ENCODE measurements at regions not wholly inside any gene's neighbourhood (a gene's known extent, or its start where the extent isn't known, plus 50 kb on each side); places are given as distances from the start of the nearest gene placed in this dataset.

DNA sequence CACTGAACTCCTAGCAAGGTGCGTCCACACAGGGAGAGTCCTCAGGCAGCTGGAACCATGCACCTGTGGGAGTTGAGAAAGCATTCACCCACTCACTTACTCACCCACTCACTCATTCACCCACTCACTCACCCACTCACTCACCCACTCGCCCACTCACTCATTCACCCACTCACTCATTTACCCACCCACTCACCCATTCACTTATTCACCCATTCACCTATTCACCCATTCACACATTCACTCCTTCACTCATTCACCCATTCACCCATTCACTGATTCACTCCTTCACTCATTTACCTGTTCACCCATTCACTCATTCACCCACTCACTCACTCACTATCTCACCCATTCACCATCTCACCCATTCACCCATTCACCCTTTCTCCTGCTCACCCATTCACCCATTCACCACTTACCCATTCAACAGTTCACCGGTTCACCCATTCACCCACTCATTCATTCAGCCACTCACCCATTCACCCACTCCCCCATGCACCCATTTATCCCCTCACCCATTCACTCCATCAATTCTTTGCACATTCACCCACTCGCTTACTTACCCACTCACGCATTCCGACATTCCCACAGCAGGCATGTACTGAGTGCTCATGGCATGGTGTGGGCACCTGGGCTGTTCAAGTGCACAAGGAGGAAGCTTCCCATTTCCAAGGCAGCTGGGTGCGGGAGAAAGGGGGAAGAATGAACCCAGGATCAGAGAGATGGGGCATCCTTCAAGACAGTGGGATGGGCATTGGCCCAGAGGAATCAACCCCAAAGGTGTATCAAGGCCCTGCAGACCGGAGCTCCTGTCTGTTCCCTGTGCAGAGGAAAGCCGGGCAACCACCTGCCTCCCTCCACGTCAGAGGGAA, 135.2 kb upstream of the C14orf180 start:
- no peak for DNase-seq

DNA sequence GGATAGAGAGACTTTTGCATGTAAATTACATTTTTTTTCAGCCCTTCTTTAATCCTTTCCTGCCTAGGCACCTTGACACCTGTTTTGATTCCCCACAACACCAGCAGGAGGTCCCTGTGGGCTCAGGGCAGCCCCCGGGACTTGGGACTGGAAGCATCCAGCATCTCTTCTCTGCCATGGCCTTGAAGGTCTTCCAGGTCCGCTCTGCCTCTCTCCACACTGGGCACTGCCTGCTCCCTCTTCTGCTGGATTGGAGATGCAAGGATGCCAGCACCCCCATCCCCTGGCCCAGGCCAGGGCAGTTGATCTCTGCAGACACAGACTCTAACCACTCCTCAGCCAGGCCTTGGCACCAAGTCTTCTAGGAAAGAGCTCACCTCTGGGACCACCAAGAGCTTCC, 134.5 kb upstream of the C14orf180 start:
- DNase-seq, result no peak

DNA sequence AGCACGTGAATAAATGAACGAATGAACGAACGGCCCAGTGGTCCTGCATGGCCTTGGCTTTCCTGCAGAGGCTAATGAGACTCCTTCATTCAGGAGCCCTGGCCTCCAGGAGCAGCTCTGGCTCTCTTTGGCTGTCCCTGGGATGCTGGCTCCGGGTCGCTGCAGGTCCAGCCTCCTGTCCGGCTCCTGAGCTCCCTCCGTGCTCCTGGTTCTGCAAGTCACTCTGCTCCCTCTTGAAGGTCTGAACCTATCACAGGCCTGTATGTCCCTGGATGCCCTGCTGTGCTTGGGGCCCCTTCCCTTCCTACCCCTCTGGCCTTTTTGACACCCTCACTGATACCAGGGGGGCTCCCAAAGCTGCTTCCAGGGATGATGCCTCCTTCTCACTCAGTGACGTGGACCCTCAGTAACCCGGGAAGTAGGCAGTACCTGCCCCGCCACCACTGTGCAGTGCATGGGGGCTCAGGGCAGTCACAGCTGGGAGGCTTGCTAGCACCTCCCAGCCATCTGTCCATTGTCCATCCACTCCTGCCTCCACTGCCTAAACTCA, 133.7 kb upstream of the C14orf180 start:
- no peak for DNase-seq

DNA sequence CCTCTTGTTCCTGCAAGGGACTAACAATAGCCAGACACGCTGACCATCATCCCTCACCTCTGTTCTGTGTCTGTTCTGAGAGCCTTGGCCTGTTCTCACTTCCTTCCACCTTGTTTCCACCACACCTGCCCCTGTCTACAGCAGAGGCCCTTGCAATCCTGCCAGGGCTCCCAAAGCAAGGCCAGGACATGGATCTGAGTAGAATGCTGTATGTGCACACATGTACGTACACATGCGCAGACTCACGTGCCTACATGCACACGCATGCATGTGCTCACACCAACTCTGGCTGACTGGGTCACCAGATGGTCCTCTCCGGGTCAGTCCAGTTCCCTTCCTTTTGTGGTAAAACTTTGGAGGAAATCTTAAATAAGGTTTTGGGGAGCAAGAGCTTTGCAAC, 133.0 kb upstream of the C14orf180 start:
- no peak for DNase-seq

DNA sequence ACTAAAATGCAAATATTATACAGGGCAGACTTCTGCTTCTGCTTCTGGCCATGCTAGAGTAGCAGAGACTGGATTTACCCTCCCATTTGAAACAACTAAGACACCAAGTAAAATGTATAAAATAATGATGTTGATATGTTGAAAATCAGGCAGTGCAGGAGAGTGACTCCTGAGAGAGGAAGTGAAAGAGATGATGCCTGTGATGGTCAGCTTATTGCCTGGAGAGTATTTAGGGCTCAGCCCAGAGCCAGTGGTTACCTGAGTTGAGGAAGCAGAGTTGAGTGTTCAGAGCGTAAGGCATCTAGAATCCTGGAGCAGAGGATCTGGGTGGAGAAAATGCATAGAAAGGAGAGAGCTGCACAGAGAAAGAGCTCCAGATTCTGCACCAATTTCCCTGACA, 131.8 kb upstream of the C14orf180 start:
- DNase-seq, result no peak

DNA sequence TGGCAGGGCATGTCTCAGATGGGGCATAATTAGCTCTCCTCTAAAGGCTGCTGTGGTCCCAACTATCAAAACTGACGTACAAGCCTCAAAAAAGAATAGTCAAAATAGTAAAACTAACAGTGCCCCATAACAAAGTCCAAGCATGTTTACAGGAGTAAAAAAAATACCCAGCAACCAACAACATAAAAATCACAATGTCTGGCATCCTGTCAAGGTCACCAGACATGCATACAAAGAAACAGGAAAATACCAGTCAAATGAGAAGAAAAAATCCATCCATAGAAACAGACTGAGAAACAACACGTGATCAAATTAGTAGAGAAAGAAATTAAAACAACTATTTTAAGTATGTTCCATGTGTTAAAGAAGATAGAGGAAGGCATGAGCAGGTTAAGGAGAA, 131.2 kb upstream of the C14orf180 start:
- no peak for DNase-seq

DNA sequence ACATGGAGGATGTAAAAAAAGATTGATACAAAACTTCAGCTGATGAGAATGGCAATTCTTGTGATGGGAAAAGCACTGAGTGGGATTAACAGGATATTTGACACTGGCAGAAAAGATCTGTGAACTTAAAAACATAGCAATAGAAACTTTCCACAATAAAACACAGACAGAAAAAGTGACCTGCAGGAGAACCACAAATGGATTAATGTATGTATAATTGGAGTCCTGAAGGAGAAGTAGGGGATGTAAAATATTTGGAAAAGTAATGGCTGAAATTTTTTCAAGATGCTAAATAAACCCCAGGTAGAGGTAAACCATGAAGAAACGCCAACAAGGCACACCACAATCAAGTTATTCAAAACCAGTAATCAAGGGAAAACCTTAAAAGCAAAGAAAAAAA, 130.8 kb upstream of the C14orf180 start:
- DNase-seq, result no peak

DNA sequence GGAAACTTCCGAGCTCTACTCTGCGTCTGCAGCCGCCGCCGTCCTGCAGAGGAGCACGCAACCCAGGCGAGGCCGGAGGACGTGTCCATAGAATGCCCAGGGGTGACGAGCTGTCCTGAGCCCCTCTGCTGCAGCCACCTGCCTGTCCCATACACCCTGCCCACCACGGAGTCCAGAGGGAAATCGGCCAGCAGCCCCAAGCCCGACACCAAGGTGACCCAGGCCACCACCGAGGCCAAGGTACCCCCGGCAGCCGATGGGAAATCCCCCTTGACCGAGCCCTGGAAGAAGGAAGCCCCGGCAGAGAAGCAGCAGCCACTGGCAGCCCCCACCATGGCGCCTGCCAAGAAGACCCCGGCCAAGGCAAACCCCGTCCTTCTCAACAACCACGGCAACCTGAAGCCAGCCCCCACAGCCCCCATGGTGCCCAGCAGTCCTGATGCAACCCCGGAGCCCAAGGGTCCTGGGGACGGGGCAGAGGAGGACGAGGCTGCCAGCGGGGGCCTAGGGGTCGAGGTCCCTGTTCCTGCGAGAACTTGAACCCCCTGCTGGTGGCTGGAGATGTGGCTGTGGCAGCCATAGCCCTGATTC, 128.7 kb upstream of the C14orf180 start:
- DNase-seq, result no peak

DNA sequence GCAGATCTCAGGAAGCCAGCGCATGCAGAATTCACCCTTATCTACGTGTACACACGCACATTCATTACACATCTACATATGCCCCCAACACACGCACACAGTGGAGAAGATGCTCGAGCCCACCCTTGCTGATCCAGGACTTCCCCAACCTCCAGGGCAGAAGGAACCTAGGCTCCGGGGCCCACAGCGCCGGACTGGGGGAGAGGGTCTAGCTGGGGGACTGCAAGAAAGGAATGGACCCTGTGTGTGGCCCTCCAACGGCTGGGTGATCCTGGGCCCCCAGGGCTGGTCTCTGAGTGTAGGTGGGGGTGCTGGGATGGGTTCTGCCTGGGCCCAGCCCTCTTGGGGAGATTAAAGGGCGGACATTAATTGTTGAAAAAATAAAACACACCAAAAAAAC, 128.1 kb upstream of the C14orf180 start:
- DNase-seq, result no peak

DNA sequence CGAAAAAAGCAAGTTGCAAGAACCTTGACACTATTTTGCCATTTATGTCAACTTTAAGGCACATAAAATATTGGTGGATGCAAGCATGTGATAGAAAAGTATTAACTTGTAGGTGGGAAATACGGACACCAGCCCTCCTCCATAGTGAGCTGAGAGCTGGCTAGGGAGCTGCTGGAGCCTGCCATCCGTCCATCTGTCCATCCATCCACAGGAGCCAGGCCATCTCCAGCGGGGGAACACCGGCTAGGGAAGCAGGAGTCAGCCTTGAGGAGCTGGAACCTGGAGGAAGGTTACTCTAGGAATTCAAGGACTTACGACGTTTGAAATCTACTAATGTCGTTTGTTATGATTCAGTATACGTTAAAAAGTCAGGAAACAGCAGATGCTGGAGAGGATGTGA, 120.7 kb upstream of the C14orf180 start:
- no peak for DNase-seq

DNA sequence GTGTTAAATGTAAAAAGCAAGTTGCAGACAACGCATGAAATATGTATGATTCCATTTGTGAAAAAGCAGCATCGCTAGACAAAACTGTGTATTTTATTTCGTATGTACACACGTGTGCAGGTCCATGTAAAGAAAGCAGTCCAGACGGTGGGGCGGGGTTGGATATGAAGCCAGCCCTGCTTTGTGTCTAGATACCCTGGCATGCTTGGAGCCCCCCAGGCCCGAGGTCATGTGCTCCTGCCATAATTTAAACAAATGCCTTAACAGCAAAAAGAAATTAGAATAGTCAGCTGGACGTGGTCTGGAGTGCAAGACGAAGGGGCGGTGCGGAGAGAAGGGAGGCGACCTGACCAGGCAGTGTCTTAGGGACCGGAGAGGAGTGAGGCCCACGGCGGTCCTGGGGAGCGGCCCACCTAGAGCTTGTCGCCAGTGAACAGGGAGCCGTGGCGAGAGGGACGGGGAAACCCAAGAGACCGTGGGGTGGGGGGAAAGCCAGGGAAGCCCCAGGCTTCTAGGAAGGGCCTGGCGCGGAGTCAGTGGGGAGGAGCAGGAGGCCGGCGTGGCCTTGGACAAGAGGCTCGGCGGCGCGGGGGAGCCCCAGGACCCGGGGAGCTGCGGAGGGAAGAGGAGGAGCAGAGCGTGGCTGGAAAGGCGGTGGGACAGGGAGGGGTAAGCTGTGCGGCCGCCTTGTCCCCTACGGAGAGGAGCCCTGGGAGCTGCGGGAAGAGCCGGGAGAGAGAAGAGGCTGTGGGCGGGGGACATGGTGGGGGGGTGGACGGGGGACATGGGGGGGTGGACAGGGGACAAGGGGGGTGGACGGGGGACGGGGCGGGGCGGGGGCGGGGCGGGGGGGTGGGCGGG, 118.5 kb upstream of the C14orf180 start:
- DNase-seq, result no peak

DNA sequence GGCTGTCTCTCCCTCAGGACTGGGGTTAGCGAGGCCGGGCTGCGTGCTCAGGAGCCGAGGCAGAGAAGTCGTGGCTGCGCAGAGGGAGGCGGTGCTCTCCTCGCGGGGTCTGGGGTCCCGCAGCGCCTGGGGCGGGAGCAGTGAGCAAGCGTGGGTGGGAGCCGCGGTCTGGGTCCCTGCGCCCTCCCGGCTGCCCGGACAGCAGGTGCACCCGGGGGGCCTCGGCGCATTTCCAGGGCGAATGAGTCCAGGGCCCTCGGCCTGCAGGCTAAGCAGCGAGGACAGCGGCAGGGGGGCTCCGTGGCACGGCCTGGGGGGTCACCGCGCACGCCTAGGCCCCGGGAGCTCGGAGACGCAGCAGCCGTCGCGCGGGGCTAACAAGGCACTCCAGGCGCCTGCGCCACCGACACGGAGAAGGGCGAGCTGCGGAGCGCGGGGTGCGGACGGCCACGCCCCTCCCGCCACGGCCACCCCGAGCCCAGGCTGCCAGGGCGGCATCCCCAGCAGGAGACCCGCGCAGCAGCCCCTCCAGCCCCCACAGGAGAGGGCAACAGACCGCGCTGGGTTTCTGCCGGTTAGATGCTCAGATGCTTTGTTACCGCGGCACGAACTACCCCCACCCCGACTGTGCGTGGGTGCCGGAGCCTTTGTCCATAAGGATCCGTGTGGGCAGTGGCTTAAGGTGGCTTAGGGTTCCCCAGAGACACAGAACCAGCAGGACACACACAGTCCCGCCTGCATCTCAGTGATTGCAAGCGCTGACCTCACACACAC, 117.7 kb upstream of the C14orf180 start:
- no peak for DNase-seq

DNA sequence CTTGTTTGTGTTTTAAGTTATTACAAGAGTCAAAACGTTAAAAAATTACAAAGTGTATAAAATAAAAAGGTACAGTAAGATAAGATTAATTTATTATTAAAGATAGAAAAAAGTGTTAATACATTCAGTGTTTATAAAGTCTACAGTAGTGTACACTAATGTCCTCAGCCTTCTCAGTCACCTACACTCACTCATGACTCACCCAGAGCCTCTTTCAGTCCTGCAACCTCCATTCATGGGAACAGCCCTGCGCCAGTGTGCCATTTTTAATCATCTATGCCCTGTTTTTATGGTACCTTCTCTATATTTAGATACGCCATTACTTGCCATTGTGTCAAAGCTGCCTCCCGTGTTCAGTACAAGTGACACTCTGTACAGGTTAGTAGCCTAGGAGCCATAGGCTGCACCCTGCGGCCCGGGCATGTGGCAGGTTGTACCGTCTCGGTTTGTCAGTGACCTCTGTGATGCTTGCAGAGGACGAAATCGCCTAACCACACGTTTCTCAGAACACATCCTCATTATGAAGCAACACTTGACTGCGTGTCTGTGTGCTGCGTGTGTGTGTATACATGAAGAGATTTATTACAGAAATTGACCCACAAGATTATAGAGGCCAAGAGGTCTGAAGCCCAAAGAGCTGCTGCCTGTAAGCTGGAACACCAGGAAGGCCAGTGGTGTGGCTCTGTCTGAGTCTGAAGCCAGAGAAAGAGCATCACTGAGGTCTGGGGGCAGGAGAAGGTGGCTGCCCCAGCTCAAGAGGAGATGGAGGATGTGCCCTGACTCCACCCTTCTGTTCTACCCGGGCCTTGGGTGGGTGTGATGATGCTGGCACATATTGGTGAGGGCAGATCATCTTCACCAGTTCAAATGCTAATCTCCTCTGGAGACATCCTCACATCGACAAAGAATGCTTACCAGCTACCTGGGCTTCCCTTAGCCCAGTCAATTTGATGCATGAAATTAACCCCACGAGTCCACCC, 116.6 kb upstream of the C14orf180 start:
- no peak for DNase-seq

DNA sequence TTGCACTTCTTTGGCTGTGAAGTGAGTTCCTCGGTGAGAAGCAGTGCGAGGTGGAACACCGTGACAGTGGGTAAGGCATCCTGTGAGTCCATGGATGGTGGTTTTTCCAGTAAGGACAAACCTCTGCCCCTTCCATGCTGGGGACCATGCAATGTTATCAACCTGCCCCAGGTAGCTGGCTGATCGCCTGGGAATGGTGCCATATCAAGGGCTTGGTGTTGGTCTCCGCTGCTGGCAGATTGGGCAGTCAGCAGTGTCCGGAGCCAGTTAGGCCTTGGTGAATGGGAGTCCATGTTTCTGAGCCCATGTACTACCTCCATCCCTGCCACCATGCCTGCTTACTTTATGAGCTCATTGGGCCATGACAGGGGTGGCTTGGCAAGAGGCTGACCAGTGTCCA, 114.7 kb upstream of the C14orf180 start:
- DNase-seq, result no peak

DNA sequence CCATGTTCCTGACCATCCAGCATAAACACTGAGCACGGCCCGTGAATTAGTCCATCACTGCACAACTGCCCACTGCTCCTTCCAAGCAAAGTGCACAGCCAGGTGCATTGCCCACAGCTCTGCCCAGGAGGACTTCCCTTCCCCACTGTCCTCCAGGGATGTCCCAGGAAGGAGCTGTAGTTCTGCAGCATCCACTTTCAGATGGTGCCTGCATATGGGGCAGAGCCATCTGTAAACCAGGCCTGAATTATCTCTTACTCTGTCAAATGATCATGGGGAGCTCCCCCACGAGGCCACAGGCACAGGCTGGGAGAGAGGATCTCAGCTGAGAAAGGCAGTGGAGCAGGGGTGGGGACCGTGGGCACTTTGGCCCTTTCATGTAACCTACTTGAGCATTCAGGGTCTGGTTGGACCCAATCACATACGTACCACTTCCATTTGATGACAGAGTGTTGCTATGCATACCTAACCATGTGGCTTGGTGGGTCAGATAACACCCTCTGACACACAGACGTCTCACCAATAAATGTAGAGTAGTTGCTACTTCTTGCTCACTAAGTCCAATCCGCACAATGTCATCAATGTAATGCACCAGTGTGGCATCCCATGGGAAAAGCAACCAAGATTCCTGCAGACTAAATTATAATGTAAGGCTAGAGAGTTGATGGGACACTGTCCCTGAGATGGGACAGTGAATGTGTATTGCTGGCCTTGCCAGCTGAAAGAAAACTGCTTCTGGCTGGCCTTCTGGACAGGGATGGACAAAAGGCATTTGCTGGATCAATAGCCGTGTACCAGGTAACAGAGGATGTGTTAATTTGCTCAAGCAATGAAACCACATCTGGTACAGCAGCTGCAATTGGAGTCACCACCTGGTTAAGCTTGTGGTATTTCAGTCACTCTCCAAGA, 113.8 kb upstream of the C14orf180 start:
- no peak for DNase-seq

DNA sequence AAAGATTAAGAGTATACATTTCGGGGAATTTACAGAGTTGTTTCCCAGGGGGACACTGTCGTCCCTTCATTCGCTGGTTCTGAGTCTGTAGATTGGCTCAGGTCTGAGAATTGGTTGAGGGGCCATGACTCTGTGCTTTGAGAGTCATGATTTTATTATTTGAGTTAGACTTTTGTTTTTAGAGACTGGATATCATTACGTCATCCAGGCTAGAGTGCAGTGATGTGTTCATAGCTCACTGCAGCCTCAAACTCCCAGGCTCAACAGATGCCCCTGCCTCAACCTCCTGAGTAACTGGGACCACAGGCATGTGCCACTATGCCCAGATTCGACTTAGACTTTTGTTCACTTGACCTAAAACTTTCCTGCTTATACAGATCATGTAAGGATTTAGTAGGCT, 112.3 kb upstream of the C14orf180 start:
- no peak for DNase-seq

DNA sequence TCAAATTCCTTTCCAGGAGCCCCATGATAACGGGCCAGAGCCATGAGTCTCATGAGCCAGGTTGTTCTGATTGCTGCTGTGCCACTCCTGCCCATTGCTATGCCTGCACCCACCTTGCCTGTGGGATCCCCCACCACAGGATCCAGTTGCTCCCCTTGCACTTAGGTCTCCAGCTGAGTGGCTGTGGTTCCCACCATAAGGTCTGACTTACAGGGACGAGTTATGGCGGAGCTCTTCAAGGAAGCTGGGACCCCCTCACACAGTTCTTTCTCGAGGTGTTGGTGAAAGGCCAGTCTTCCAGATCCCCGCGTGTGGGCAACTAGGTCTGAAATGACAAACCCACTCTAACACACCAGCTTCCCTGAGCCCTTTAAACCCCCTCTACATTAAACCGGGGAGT, 111.9 kb upstream of the C14orf180 start:
- no peak for DNase-seq

DNA sequence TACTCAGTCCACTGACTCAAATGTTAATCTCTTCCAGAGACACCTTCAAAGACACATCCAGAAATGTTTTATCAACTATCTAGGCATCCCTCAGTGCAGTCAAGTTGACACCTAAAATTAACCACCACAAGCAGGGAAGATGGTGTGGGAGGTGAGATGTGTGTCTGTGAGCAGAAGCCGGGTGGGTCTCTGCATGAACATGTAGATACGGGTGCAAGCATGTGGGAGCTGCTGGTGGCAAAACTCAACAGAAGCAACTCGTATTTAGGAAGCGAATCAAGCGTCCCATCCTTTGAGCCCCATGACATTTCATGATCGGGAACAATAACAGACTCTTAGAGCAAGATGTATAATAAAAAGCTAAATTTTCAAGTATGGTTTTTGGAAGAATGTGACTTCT, 110.0 kb upstream of the C14orf180 start:
- no peak for DNase-seq

DNA sequence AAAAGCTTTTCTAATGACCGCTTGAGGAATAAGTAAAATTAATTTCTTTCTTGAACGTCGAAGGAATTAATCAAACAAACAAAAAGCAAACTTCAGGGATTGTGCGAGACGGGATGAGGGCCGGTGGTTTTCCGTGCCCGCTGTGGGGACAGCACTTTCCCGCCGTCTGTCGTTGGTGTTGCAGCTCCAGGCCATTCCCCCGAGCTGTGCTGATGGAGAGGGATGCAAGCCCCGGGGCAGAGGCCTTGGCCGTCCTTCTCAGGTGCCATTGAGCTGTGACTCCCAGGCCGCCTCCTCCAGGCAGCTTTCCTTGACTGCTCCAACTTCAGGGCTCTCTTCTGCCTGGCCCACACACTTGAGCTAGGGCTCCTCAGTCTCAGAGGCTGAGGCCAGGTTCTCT, 109.0 kb upstream of the C14orf180 start:
- DNase-seq, result no peak

DNA sequence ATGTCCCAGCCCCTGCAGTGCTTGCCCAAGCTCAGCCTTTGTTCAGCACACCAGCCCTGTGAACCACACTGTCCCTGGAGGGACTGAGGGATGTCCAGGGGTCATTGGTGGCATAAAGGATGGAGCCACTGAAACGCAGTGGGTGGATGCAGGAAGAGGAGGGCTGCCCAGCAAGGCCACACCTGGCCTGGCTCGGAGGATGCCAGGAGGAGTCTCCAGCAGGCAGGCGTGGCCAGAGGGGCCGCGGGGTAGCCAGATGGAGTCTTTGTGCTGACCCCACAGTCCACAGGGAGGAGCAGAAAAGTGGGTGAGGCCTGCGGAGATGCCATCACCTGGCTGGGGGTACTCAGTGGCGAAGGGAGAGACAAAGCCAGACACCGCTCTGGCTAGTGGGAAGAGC, 108.5 kb upstream of the C14orf180 start:
- DNase-seq, result no peak
